Hepatocyte (in vitro differentiated cells): ENCODE measurements at regions not wholly inside any gene's neighbourhood (a gene's known extent, or its start where the extent isn't known, plus 50 kb on each side); places are given as distances from the start of the nearest gene placed in this dataset.

ENCODE experiments used
- EZH2 ChIP-seq: fragments of 200-600 bp; sonication (generic); IDR thresholded peaks from 2 replicates; pipeline ENCODE4 v1.6.1; 2016; ENCODE audit warnings: antibody characterized with exemption, mild to moderate bottlenecking, borderline replicate concordance
- EZH2phosphoT487 ChIP-seq: fragments of 200-600 bp; sonication (generic); IDR thresholded peaks from one replicate; pipeline ENCODE4 v1.6.1; 2018; ENCODE audit warnings: antibody characterized with exemption, mild to moderate bottlenecking, low read depth, moderate library complexity; ENCODE audit not compliant: unreplicated experiment, severe bottlenecking
- TF ChIP-seq, protein P1 (sequence below): fragments of 200-600 bp; sonication (generic); IDR thresholded peaks from 2 replicates; pipeline ENCODE4 v1.5.1; 2016; ENCODE audit warnings: antibody characterized with exemption, mild to moderate bottlenecking; ENCODE audit not compliant: poor library complexity

DNA sequence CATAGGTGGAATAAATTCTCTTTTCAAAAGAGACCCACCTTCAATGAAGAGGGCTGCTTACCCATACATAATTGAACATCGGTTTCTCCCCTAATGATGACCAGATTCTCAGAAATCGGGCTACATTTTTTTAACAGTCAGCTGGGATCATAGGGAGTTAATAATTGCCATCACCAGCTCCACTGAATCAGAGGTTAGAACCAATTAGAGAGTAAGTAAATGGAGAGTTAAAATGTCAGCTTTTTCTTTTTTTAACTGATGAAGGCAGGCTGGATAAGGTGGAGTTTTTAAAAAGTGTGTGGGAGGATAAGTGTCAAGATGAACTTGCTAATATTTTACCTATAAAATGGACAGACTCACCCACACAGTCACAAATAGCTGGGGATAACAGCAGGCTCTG lies 584.5 kb upstream of the NR3C2 start:
- TF ChIP-seq, protein P1, sequence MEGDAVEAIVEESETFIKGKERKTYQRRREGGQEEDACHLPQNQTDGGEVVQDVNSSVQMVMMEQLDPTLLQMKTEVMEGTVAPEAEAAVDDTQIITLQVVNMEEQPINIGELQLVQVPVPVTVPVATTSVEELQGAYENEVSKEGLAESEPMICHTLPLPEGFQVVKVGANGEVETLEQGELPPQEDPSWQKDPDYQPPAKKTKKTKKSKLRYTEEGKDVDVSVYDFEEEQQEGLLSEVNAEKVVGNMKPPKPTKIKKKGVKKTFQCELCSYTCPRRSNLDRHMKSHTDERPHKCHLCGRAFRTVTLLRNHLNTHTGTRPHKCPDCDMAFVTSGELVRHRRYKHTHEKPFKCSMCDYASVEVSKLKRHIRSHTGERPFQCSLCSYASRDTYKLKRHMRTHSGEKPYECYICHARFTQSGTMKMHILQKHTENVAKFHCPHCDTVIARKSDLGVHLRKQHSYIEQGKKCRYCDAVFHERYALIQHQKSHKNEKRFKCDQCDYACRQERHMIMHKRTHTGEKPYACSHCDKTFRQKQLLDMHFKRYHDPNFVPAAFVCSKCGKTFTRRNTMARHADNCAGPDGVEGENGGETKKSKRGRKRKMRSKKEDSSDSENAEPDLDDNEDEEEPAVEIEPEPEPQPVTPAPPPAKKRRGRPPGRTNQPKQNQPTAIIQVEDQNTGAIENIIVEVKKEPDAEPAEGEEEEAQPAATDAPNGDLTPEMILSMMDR = no peak
- no peak for TF ChIP-seq EZH2phosphoT487
- TF ChIP-seq EZH2 = no peak
